Transverse colon (tissue), 4 donors: ENCODE measurements at regions not wholly inside any gene's neighbourhood (a gene's known extent, or its start where the extent isn't known, plus 50 kb on each side); places are given as distances from the start of the nearest gene placed in this dataset.

Experiments used
- EP300 ChIP-seq: sonication (generic); formaldehyde crosslinking; IDR thresholded peaks from one replicate; pipeline ENCODE4 v1.6.1; 2017; ENCODE audit warnings: antibody characterized with exemption, low read depth
- POLR2AphosphoS5 ChIP-seq, 3 donors: sonication (generic); formaldehyde crosslinking; IDR thresholded peaks; one replicate each; pipeline ENCODE4 v1.6.1; 2016; ENCODE audit warnings: antibody characterized with exemption in 3 of 3
- TF ChIP-seq, protein P1 (sequence below), 5 experiments: fragments of 200-600 bp in 3 of 5; fragments of 450-650 bp in 2 of 5; sonication (generic) in 3 of 5; IDR thresholded peaks; 1 replicate in 2 of 5; 2 replicates in 3 of 5; pipeline ENCODE4 v1.5.1; 2016 to 2017; ENCODE audit warnings: antibody characterized with exemption in 5 of 5, inconsistent platforms in 3 of 5, mild to moderate bottlenecking in 2 of 5, moderate library complexity in 1 of 5

- TF ChIP-seq POLR2AphosphoS5 (IDR thresholded peaks at IDR 0.05), result no peak
- no peak for TF ChIP-seq EP300
- TF ChIP-seq, protein P1, sequence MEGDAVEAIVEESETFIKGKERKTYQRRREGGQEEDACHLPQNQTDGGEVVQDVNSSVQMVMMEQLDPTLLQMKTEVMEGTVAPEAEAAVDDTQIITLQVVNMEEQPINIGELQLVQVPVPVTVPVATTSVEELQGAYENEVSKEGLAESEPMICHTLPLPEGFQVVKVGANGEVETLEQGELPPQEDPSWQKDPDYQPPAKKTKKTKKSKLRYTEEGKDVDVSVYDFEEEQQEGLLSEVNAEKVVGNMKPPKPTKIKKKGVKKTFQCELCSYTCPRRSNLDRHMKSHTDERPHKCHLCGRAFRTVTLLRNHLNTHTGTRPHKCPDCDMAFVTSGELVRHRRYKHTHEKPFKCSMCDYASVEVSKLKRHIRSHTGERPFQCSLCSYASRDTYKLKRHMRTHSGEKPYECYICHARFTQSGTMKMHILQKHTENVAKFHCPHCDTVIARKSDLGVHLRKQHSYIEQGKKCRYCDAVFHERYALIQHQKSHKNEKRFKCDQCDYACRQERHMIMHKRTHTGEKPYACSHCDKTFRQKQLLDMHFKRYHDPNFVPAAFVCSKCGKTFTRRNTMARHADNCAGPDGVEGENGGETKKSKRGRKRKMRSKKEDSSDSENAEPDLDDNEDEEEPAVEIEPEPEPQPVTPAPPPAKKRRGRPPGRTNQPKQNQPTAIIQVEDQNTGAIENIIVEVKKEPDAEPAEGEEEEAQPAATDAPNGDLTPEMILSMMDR (IDR thresholded peaks at IDR 0.05), result no peak
These were observed 109.2 kb downstream of the AASDHPPT start for GRCh38 chr11:106186630-106187029.
